Panc1 (cell line): ENCODE measurements at regions not wholly inside any gene's neighbourhood (a gene's known extent, or its start where the extent isn't known, plus 50 kb on each side); places are given as distances from the start of the nearest gene placed in this dataset.

ENCODE experiments used
- ATAC-seq: fragments of 200-7000 bp; cut with Tn5 transposase; 2 replicates; pipeline ENCODE4 v1.9.1; 2020; ENCODE audit warnings: mild to moderate bottlenecking, moderate library complexity
- BruUV-seq: library from RNA; stranded (reverse); fragments of 400-500 nt; replicated peaks from 2 replicates; lab custom pipeline; 2021; lab: Mats Ljungman, UMichigan
- CTCF ChIA-PET: fragments of 300-600 bp; sonication (Branson Sonifier 250); formaldehyde crosslinking; loops from one replicate; lab custom pipeline; 2022; ENCODE audit warnings: antibody characterized with exemption; lab: Charles Lee
- POLR2A ChIA-PET: fragments of 300-600 bp; sonication (Branson Sonifier 250); formaldehyde crosslinking; loops from one replicate; lab custom pipeline; 2022; ENCODE audit warnings: antibody characterized with exemption; lab: Charles Lee
- DNase-seq: peaks from one replicate; pipeline ENCODE4 v3.0.0-alpha.2; 2010; ENCODE audit warnings: low read depth, low spot score
- H3K27ac ChIP-seq: 2 replicates; pipeline ENCODE4 v1.5.1; 2011; ENCODE audit warnings: mild to moderate bottlenecking, low read length, inconsistent platforms
- H3K27me3 ChIP-seq: fragments of 200-500 bp; sonication (Bioruptor generic); 2 replicates; pipeline ENCODE4 v1.6.0; 2014; ENCODE audit warnings: low read length, inconsistent platforms; ENCODE audit not compliant: control insufficient read depth, insufficient read depth
- H3K36me3 ChIP-seq: fragments of 200-500 bp; sonication (Bioruptor generic); 2 replicates; pipeline ENCODE4 v1.5.1; 2014; ENCODE audit warnings: inconsistent platforms, mild to moderate bottlenecking, low read length, moderate library complexity; ENCODE audit not compliant: control insufficient read depth, insufficient read depth
- H3K4me1 ChIP-seq: 2 replicates; pipeline ENCODE4 v1.5.1; 2011; ENCODE audit warnings: inconsistent platforms, mild to moderate bottlenecking, low read length, moderate library complexity; ENCODE audit not compliant: control insufficient read depth, insufficient read depth
- H3K4me3 ChIP-seq, 2 experiments: 2 replicates each; pipeline ENCODE4 v1.5.1; 2011 to 2012; ENCODE audit warnings: low read depth in 2 of 2, low read length in 2 of 2, mild to moderate bottlenecking in 2 of 2, inconsistent platforms in 1 of 2, moderate library complexity in 1 of 2
- H3K9me3 ChIP-seq: fragments of 200-500 bp; sonication (Bioruptor generic); 2 replicates; pipeline ENCODE4 v1.5.1; 2014; ENCODE audit warnings: low read depth, mild to moderate bottlenecking, inconsistent platforms, low read length, moderate library complexity; ENCODE audit not compliant: control insufficient read depth, insufficient read depth
- POLR2AphosphoS5 ChIP-seq: IDR thresholded peaks from 2 replicates; pipeline ENCODE4 v1.6.1; 2012; ENCODE audit warnings: mild to moderate bottlenecking, low read depth, low read length, moderate library complexity
- SIN3A ChIP-seq: IDR thresholded peaks from 2 replicates; pipeline ENCODE4 v1.6.1; 2012; ENCODE audit warnings: low read depth, mild to moderate bottlenecking, low read length, moderate library complexity, borderline replicate concordance; ENCODE audit not compliant: insufficient read depth
- TCF7L2 ChIP-seq: IDR thresholded peaks from 2 replicates; pipeline ENCODE4 v1.6.1; 2011; ENCODE audit warnings: mild to moderate bottlenecking, low read depth, low read length, inconsistent platforms
- in situ Hi-C: cut with HindIII; loops from 2 replicates; pipeline ENCODE4 v1.10.0; 2016; ENCODE audit warnings: low sequenced_read_pairs, low pct_unique_long_range_greater_than_20kb
- intact Hi-C: fragments of 100-400 bp; cut with micrococcal nuclease; formaldehyde crosslinking; loops from one replicate; pipeline ENCODE4 v1.10.0; 2022; ENCODE audit not compliant: unreplicated experiment
- TF ChIP-seq, protein P1 (sequence below): fragments of 450-650 bp; IDR thresholded peaks from 2 replicates; pipeline ENCODE4 v1.5.1; 2017; ENCODE audit warnings: mild to moderate bottlenecking
- TF ChIP-seq, protein P2 (sequence below), 2 experiments: IDR thresholded peaks; 2 replicates each; pipeline ENCODE4 v1.6.1; 2011 to 2012; ENCODE audit warnings: low read depth in 2 of 2, control low read depth in 1 of 2, low read length in 1 of 2, mild to moderate bottlenecking in 1 of 2, moderate library complexity in 1 of 2; ENCODE audit not compliant: insufficient read depth in 1 of 2

DNA sequence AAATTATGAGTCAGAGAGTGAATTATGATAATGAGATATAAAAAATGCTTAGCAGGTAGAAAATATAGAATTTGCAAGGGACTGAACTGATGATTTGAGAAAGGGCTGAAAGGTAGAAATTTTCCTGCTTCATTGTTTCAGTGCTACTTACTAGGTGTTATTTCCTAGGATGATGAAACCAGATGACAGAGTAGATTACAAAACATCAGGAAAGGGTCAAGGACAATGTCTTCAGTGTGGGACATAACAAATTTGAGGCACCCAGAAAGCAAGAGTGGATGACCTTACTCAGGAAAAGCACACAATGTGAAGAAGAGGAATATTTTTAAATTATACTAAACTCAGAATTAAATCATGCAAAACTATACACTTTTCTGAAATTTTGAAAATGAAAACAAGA, 102.1 kb downstream of the SHCBP1 start:
- DNase-seq (no peak), ATAC-seq (no peak)
- in situ Hi-C loops = no loop called here
- ChIA-PET POLR2A (no interaction called here), CTCF (no interaction called here)
- Histone ChIP-seq H3K27ac (no peak overlapping the region), H3K27me3 (no peaks in the 10 kb centered on the region), H3K36me3 (no peaks in the 10 kb centered on the region), H3K4me3 (no peak overlapping the region), H3K4me1 (no peaks in the 10 kb centered on the region), H3K9me3 (no peaks in the 10 kb centered on the region)
- no TSS peak for BruUV-seq
- intact Hi-C loops = no loop called here
- TF ChIP-seq TCF7L2 = no peak
- TF ChIP-seq SIN3A = no peak
- TF ChIP-seq POLR2AphosphoS5 = no peak
- TF ChIP-seq, protein P1, sequence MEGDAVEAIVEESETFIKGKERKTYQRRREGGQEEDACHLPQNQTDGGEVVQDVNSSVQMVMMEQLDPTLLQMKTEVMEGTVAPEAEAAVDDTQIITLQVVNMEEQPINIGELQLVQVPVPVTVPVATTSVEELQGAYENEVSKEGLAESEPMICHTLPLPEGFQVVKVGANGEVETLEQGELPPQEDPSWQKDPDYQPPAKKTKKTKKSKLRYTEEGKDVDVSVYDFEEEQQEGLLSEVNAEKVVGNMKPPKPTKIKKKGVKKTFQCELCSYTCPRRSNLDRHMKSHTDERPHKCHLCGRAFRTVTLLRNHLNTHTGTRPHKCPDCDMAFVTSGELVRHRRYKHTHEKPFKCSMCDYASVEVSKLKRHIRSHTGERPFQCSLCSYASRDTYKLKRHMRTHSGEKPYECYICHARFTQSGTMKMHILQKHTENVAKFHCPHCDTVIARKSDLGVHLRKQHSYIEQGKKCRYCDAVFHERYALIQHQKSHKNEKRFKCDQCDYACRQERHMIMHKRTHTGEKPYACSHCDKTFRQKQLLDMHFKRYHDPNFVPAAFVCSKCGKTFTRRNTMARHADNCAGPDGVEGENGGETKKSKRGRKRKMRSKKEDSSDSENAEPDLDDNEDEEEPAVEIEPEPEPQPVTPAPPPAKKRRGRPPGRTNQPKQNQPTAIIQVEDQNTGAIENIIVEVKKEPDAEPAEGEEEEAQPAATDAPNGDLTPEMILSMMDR = no peak
- TF ChIP-seq, protein P2, sequence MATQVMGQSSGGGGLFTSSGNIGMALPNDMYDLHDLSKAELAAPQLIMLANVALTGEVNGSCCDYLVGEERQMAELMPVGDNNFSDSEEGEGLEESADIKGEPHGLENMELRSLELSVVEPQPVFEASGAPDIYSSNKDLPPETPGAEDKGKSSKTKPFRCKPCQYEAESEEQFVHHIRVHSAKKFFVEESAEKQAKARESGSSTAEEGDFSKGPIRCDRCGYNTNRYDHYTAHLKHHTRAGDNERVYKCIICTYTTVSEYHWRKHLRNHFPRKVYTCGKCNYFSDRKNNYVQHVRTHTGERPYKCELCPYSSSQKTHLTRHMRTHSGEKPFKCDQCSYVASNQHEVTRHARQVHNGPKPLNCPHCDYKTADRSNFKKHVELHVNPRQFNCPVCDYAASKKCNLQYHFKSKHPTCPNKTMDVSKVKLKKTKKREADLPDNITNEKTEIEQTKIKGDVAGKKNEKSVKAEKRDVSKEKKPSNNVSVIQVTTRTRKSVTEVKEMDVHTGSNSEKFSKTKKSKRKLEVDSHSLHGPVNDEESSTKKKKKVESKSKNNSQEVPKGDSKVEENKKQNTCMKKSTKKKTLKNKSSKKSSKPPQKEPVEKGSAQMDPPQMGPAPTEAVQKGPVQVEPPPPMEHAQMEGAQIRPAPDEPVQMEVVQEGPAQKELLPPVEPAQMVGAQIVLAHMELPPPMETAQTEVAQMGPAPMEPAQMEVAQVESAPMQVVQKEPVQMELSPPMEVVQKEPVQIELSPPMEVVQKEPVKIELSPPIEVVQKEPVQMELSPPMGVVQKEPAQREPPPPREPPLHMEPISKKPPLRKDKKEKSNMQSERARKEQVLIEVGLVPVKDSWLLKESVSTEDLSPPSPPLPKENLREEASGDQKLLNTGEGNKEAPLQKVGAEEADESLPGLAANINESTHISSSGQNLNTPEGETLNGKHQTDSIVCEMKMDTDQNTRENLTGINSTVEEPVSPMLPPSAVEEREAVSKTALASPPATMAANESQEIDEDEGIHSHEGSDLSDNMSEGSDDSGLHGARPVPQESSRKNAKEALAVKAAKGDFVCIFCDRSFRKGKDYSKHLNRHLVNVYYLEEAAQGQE (IDR thresholded peaks at IDR 0.05; ENCODE audit: insufficient read depth in 1 of 2, low read depth in 2 of 2, low read length in 1 of 2) = no peak

DNA sequence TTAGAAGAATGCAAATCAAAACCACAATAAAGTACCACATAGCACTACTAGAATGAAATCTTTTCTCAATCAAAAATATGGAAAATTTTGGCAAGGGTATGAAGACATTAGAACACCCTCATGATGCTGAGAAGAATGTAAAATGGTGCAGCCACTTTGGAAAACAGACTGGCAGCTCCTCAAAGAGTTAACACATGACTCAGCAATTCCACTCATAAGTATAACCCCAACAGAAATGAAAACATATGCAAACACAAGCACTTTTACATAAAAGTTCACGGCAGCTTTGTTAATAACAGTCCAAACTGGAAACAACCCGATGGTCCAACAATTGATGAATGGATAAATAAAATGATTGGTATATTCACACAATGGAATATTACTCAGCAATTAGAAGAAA, 124.5 kb downstream of the SHCBP1 start:
- Histone ChIP-seq H3K36me3 (no peaks in the 10 kb centered on the region), H3K27ac (no peak overlapping the region), H3K4me3 (no peak overlapping the region), H3K27me3 (no peaks in the 10 kb centered on the region), H3K4me1 (no peaks in the 10 kb centered on the region), H3K9me3 (no peaks in the 10 kb centered on the region)
- DNase-seq = no peak
- no peak for TF ChIP-seq TCF7L2
- TF ChIP-seq, protein P1 = no peak
- TF ChIP-seq POLR2AphosphoS5 = no peak
- TF ChIP-seq, protein P2 (IDR thresholded peaks at IDR 0.05; ENCODE audit: insufficient read depth in 1 of 2, low read depth in 2 of 2, low read length in 1 of 2) = no peak
- no peak for TF ChIP-seq SIN3A
- intact Hi-C loops (no loop called here), in situ Hi-C loops (no loop called here)
- no TSS peak for BruUV-seq
- ChIA-PET POLR2A (no interaction called here), CTCF (no interaction called here)
- ATAC-seq = no peak
